Omental fat pad (tissue), 3 donors: ENCODE measurements at regions not wholly inside any gene's neighbourhood (a gene's known extent, or its start where the extent isn't known, plus 50 kb on each side); places are given as distances from the start of the nearest gene placed in this dataset.

ENCODE experiments used
- ATAC-seq: fragments of 150-250 bp; one replicate; pipeline ENCODE4 v1.9.1; 2016; ENCODE audit warnings: mild to moderate bottlenecking, moderate library complexity; ENCODE audit not compliant: low FRiP score
- DNase-seq: peaks from one replicate; pipeline ENCODE4 v3.0.0-alpha.2; 2019; ENCODE audit warnings: low spot score
- TF ChIP-seq, protein P1 (sequence below), 3 donors: fragments of 450-650 bp; IDR thresholded peaks; one replicate each; pipeline ENCODE4 v1.5.1; 2016 to 2017; ENCODE audit warnings: antibody characterized with exemption in 3 of 3, mild to moderate bottlenecking in 3 of 3, moderate library complexity in 2 of 3

DNA sequence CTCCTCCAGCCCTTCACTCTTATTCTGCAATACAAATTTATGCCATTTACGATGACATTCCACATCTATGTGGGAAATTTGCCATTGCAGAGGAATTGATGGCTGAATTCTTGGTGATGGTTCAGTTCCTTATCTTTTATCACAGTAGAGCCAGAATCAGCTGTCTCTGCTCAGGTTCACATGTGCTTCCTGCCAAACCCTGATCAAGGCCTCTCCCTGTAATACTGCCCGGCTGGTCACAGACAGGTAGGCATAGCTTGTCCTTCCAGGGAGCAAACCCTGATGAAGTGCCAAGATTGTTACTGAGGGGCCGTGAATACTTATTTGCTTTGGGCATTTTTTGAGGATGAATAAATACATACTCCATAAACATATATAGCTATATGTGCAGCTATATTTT is 450.0 kb downstream of the NSUN3 start:
- no peak for ATAC-seq
- TF ChIP-seq, protein P1, sequence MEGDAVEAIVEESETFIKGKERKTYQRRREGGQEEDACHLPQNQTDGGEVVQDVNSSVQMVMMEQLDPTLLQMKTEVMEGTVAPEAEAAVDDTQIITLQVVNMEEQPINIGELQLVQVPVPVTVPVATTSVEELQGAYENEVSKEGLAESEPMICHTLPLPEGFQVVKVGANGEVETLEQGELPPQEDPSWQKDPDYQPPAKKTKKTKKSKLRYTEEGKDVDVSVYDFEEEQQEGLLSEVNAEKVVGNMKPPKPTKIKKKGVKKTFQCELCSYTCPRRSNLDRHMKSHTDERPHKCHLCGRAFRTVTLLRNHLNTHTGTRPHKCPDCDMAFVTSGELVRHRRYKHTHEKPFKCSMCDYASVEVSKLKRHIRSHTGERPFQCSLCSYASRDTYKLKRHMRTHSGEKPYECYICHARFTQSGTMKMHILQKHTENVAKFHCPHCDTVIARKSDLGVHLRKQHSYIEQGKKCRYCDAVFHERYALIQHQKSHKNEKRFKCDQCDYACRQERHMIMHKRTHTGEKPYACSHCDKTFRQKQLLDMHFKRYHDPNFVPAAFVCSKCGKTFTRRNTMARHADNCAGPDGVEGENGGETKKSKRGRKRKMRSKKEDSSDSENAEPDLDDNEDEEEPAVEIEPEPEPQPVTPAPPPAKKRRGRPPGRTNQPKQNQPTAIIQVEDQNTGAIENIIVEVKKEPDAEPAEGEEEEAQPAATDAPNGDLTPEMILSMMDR (IDR thresholded peaks at IDR 0.05) = no peak

DNA sequence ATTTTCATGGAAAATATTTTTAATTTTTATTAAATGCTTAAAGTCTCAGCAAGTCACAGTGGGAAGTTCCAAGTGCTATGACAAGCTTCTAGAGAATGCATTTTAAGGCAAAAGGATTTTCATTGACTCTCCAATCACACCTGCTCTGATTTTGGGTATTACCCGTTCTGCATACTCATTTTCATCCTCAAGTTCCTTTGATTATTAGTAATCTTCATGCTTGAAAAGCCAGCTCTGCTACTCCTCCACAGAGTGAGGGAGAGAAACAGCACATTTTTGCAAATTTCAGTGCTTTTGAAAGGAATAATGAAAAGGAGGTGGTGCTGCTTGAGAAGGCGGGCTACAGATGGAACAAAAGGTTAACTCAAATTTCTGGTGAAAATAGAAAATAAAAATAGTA is 450.7 kb downstream of the NSUN3 start:
- ATAC-seq (no peak), DNase-seq (no peak)
- TF ChIP-seq, protein P1 (IDR thresholded peaks at IDR 0.05) = no peak

More for the DNA sequence above, 450.0 kb downstream of the NSUN3 start:
- no peak for DNase-seq

DNA sequence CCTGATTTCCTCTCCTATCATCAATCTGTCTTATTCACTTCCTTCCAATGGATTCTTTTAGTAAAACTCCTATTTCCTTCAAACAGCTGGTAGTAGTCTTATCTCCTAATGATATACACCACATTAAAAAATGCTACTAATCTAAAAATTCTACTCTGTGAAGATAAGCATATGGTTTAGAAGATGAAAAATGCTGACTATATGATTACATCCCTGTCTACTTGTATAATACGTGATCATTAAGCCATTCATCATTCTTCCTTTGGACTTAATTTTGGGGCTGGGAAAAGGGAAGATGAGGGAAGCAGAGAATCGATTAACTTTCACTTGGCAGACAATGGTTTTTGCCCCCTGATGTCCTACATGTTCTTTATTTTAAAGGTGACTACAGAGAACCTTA is 453.1 kb downstream of the NSUN3 start:
- TF ChIP-seq, protein P1 (IDR thresholded peaks at IDR 0.05) = no peak
- DNase-seq = no peak
- ATAC-seq = no peak

DNA sequence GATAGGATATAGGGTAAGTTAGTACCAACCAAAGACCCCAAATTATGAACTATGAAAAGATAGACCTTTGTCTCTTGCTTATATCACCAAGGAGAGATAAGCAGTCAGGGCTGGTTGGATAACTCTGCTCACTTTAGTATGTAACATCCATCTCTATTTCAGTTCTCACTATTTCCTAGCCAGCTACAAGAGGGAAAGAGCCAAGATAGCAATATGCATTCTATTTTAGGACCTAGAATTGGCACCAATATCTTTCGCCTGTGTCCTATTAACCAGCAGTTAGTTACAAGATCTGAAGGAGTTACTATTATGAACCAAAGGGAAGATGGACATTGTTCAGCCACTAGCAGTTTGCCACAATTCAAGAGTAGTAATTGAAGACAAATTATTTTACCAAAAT is 457.5 kb downstream of the NSUN3 start:
- DNase-seq (no peak), ATAC-seq (no peak)
- TF ChIP-seq, protein P1 (IDR thresholded peaks at IDR 0.05) = no peak

DNA sequence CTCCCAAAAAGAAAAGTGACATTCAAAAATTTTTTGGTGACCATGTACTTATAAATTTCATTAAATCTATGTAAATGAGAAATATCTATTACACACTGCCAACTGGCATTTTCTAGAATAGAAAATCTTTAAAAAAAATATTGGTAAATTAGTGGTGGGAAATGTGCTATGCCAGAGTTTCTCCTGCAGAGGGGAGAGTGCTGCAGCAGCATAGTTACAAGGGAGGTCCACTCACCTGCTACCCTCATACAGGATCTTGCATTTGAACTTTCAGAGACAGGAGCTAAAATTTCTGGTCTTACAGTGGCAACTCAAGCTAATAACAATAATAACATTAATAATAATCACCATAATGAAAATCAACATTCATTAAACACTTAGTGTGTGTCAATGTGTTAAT is 459.6 kb downstream of the NSUN3 start:
- TF ChIP-seq, protein P1 (IDR thresholded peaks at IDR 0.05) = no peak
- ATAC-seq = no peak
- no peak for DNase-seq

DNA sequence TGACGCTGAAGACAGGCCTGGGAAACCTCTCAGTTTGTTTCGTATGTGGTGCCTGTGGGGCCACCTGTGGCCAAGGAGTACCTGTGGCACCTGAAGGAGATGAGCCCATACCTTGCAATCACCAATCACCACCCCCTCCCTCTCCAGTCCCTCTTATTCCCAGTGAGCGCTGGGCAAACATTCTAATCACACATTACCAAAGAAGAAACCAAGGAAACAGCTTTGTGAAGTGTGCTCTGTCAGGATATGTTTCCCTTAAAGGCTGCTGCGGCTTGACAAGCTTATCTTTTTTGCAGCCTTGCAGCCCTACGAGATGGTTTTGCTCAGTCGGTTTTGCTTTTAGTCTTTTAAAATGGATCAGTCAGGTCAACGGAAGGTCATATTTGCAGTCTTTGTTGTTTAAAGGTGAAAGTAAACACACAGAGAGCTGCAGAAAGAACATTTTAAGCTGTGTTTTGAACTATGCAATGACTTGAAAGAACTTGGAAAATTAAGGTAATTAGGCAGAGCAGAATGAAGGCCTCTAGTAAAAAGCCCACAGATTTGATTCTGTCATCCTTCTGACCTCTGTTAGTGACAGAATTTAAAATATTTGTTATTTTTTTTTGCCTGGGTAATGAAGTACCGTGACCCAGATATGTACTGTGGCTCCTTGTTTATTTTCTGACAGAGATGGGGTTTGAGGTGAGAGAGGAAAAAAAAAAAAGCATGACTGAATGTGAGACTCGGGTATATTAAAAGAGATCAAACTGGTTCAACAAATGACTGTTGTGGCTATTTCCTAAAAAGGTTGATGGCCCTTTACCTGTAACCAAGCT is 461.4 kb downstream of the NSUN3 start:
- no peak for ATAC-seq
- no peak for DNase-seq
- TF ChIP-seq, protein P1 (IDR thresholded peaks at IDR 0.05) = no peak

DNA sequence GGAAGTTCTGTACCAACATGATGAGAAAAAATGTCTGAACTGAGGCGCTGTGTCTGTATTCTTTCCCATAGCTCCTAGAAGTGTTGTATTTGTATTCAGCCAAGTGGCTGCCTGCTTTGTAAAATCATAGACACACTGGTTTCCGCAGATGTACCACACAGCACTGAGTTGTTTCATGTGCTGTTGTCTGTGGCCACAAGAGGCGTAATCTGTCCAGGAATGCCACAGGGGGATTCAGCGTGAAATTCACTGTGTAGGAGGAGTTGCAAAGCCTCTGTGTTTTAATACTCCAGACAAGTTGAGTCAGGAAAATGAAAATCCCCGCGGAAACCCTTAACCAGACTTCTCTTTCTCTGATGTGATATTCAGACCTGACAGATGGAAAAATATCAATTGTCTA is 462.2 kb downstream of the NSUN3 start:
- ATAC-seq (no peak), DNase-seq (no peak)
- TF ChIP-seq, protein P1 (IDR thresholded peaks at IDR 0.05) = no peak
